SH-SY5Y (cell line): ENCODE measurements at regions not wholly inside any gene's neighbourhood (a gene's known extent, or its start where the extent isn't known, plus 50 kb on each side); places are given as distances from the start of the nearest gene placed in this dataset.

ENCODE experiments used
- GATA2 ChIP-seq: IDR thresholded peaks from 2 replicates; pipeline ENCODE4 v1.6.1; 2011; ENCODE audit warnings: mild to moderate bottlenecking, low read depth, low read length
- GATA3 ChIP-seq: IDR thresholded peaks from 2 replicates; pipeline ENCODE4 v1.6.1; 2011; ENCODE audit warnings: low read depth, mild to moderate bottlenecking, low read length, moderate library complexity

DNA sequence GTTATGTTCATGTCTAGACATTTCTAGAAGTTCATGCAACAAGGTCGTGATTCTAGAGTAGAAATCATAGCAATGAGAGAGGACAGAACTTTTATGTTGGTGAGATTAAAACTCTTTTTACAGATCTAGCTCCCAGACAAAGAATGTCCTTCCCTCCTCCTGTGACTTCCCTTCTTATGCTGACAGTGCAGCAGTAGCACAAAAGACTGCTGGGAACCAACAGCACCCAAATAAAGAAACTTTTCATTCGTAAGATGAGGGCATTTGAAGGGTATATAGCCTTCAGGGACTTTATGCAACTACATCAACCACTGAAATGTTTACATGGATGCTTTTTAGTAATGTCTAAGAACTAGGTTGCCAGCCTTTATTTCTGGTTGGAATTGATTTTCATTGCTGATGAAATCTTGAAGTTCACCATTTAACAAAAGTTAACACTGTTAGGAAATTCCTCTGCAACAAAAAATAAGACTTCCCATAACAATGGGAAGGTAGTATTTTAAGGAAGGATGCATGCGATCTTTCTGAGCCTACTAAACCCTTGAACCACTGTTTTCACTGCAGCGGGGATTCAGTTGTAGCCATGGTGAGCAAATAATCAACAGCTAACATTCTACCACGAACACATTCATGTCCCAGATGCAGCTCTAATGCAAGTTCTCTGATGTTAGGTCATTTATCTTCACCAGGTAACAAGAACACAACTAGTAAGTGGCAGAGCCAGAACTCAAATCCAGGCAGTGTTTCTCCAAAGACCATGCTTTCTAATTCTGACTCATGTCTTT lies 672.8 kb downstream of the PTPRC start:
- TF ChIP-seq GATA3 = no peak
- TF ChIP-seq GATA2 = no peak
